ENCODE measurements at regions not wholly inside any gene's neighbourhood (a gene's known extent, or its start where the extent isn't known, plus 50 kb on each side); places are given as distances from the start of the nearest gene placed in this dataset.
"Not testable (repeated sequence)": the region's sequence is repeated elsewhere in the genome, so short reads cannot be mapped to it uniquely, and the experiment has no call there.

GRCh38 chr2:167739921-167740320 is 507.5 kb downstream of the STK39 start:
- not testable (repeated sequence) for TF ChIP-seq EZH2 (IDR thresholded peaks at IDR 0.05); POLR2AphosphoS5 (IDR thresholded peaks at IDR 0.05; ENCODE audit: borderline replicate concordance, low read depth, low read length); FOXP2 (optimal IDR thresholded peaks at IDR 0.05; ENCODE audit: control extremely low read depth, extremely low read length, insufficient read depth)
